ENCODE measurements at regions not wholly inside any gene's neighbourhood (a gene's known extent, or its start where the extent isn't known, plus 50 kb on each side); places are given as distances from the start of the nearest gene placed in this dataset.

GRCh38 chr11:70572974-70573260 lies 174.6 kb downstream of the CTTN start:
- Histone ChIP-seq H3K4me3 (no peak overlapping the region), H3K9me3 (no peaks in the 10 kb centered on the region), H3K27me3 (no peaks in the 10 kb centered on the region), H3K36me3 (no peaks in the 10 kb centered on the region), H3K27ac (no peak overlapping the region), H3K4me1 (peaks cover 0 to 9% of the 10 kb centered on the region in 2 donors)
- DNase-seq (ENCODE audit: low spot score), result no peak
- no peak for TF ChIP-seq CTCF (IDR thresholded peaks at IDR 0.05)

- Histone ChIP-seq H3K4me1 (peaks cover 0 to 5% of the 10 kb centered on the region in 2 donors), H3K27me3 (no peaks in the 10 kb centered on the region), H3K27ac (no peak overlapping the region), H3K9me3 (no peaks in the 10 kb centered on the region), H3K4me3 (no peak overlapping the region), H3K36me3 (no peaks in the 10 kb centered on the region)
- no peak for DNase-seq (ENCODE audit: low spot score)
- no peak for TF ChIP-seq CTCF (IDR thresholded peaks at IDR 0.05)
These were observed 175.4 kb downstream of the CTTN start for GRCh38 chr11:70573701-70574151.

- no peaks in the 10 kb centered on the region for H3K36me3 ChIP-seq
- no peak for DNase-seq (ENCODE audit: low spot score)
These were observed 176.5 kb downstream of the CTTN start for GRCh38 chr11:70574725-70575347.

GRCh38 chr11:70575396-70576060 lies 177.2 kb downstream of the CTTN start:
- no peaks in the 10 kb centered on the region for H3K36me3 ChIP-seq
- no peak overlapping the region for H3K4me3 ChIP-seq
- no peak for TF ChIP-seq CTCF (IDR thresholded peaks at IDR 0.05)
- no peaks in the 10 kb centered on the region for H3K27me3 ChIP-seq
- no peaks in the 10 kb centered on the region for H3K9me3 ChIP-seq
- H3K27ac ChIP-seq, result no peak overlapping the region
- H3K4me1 ChIP-seq, result no peaks in the 10 kb centered on the region
- no peak for DNase-seq (ENCODE audit: low spot score)

More at GRCh38 chr11:70574725-70575347, 176.5 kb downstream of the CTTN start:
- Histone ChIP-seq H3K27ac (no peak overlapping the region), H3K4me3 (no peak overlapping the region), H3K9me3 (no peaks in the 10 kb centered on the region), H3K27me3 (no peaks in the 10 kb centered on the region), H3K4me1 (no peaks in the 10 kb centered on the region)
- no peak for TF ChIP-seq CTCF (IDR thresholded peaks at IDR 0.05)

- no peaks in the 10 kb centered on the region for H3K9me3 ChIP-seq
- no peaks in the 10 kb centered on the region for H3K27me3 ChIP-seq
- no peak overlapping the region for H3K4me3 ChIP-seq
- H3K4me1 ChIP-seq, result no peaks in the 10 kb centered on the region
- no peaks in the 10 kb centered on the region for H3K36me3 ChIP-seq
- H3K27ac ChIP-seq, result no peak overlapping the region
- no peak for TF ChIP-seq CTCF (IDR thresholded peaks at IDR 0.05)
- DNase-seq (ENCODE audit: low spot score), result no peak
These were observed 178.9 kb downstream of the CTTN start for GRCh38 chr11:70577258-70577603.

GRCh38 chr11:70577948-70578347 lies 179.6 kb downstream of the CTTN start:
- Histone ChIP-seq H3K36me3 (no peaks in the 10 kb centered on the region), H3K9me3 (no peaks in the 10 kb centered on the region), H3K4me1 (no peaks in the 10 kb centered on the region), H3K4me3 (no peak overlapping the region), H3K27me3 (no peaks in the 10 kb centered on the region), H3K27ac (no peak overlapping the region)
- no peak for DNase-seq (ENCODE audit: low spot score)
- no peak for TF ChIP-seq CTCF (IDR thresholded peaks at IDR 0.05)

Measured in right atrium auricular region (tissue), 2 donors.